ENCODE measurements at regions not wholly inside any gene's neighbourhood (a gene's known extent, or its start where the extent isn't known, plus 50 kb on each side); places are given as distances from the start of the nearest gene placed in this dataset.

- H3K4me1 ChIP-seq (ENCODE audit: control insufficient read depth, insufficient read depth, low read length): no peaks in the 10 kb centered on the region
- TF ChIP-seq MYNN (tag by site-specific recombination; IDR thresholded peaks at IDR 0.05; ENCODE audit: borderline replicate concordance) (no peak), INSM2 (tag by site-specific recombination; IDR thresholded peaks at IDR 0.05) (no peak), ZNF121 (tag by site-specific recombination; IDR thresholded peaks at IDR 0.05) (no peak), ZNF16 (tag by site-specific recombination; IDR thresholded peaks at IDR 0.05; ENCODE audit: low read depth) (no peak), ZNF266 (tag by site-specific recombination; IDR thresholded peaks at IDR 0.05; ENCODE audit: low read depth) (no peak)
- no peaks in the 10 kb centered on the region for H3K9me3 ChIP-seq (ENCODE audit: control insufficient read depth, insufficient read depth, low read depth, low read length)
- no peak overlapping the region for H3K27ac ChIP-seq (ENCODE audit: extremely low read depth, low read depth, low read length)
- H3K4me3 ChIP-seq (ENCODE audit: low read depth, low read length): no peak overlapping the region
- H3K36me3 ChIP-seq (ENCODE audit: control insufficient read depth in 2 of 2, insufficient read depth in 1 of 2, low read length in 2 of 2): no peaks in the 10 kb centered on the region
- ChIA-PET CTCF (interaction anchor here (0.7 kb wide), 1 partner anchor 13 kb away, joined by 3 read pairs; no protein-coding TSS in a partner anchor), POLR2A (no interaction called here)
Observed at GRCh38 chr16:5478036-5478435, 380.4 kb upstream of the EEF2KMT start.

- CTCF ChIA-PET: interaction anchor here (0.7 kb wide), 1 partner anchor 13 kb away, joined by 3 read pairs; no protein-coding TSS in a partner anchor
- H3K4me1 ChIP-seq (ENCODE audit: control insufficient read depth, insufficient read depth, low read length): no peaks in the 10 kb centered on the region
- no peaks in the 10 kb centered on the region for H3K36me3 ChIP-seq (ENCODE audit: control insufficient read depth in 2 of 2, insufficient read depth in 1 of 2, low read length in 2 of 2)
- H3K9me3 ChIP-seq (ENCODE audit: control insufficient read depth, insufficient read depth, low read depth, low read length): no peaks in the 10 kb centered on the region
- POLR2A ChIA-PET: no interaction called here
- no peak overlapping the region for H3K4me3 ChIP-seq (ENCODE audit: low read depth, low read length)
- TF ChIP-seq ZNF169 (tag by site-specific recombination; IDR thresholded peaks at IDR 0.05) (no peak), ZBTB20 (tag by site-specific recombination; IDR thresholded peaks at IDR 0.05) (no peak), ZFP3 (tag by site-specific recombination; IDR thresholded peaks at IDR 0.05; ENCODE audit: low read depth) (no peak), ZNF266 (tag by site-specific recombination; IDR thresholded peaks at IDR 0.05; ENCODE audit: low read depth) (no peak), ZNF37A (tag by site-specific recombination; IDR thresholded peaks at IDR 0.05) (no peak), ZSCAN16 (tag by site-specific recombination; IDR thresholded peaks at IDR 0.05) (no peak), ZNF660 (tag by site-specific recombination; IDR thresholded peaks at IDR 0.05) (no peak), ZNF549 (tag by site-specific recombination; IDR thresholded peaks at IDR 0.05) (no peak), AEBP2 (tag by site-specific recombination; IDR thresholded peaks at IDR 0.05; ENCODE audit: borderline replicate concordance) (no peak), HOXD13 (CRISPR knock-in tag; IDR thresholded peaks at IDR 0.05; ENCODE audit: borderline replicate concordance) (no peak)
- no peak overlapping the region for H3K27ac ChIP-seq (ENCODE audit: extremely low read depth, low read depth, low read length)
Observed at GRCh38 chr16:5477251-5477650, 379.7 kb upstream of the EEF2KMT start.

- no peaks in the 10 kb centered on the region for H3K36me3 ChIP-seq (ENCODE audit: control insufficient read depth in 2 of 2, insufficient read depth in 1 of 2, low read length in 2 of 2)
- ChIA-PET CTCF (no interaction called here), POLR2A (no interaction called here)
- H3K4me1 ChIP-seq (ENCODE audit: control insufficient read depth, insufficient read depth, low read length): no peaks in the 10 kb centered on the region
- H3K9me3 ChIP-seq (ENCODE audit: control insufficient read depth, insufficient read depth, low read depth, low read length): no peaks in the 10 kb centered on the region
- H3K27ac ChIP-seq (ENCODE audit: extremely low read depth, low read depth, low read length): no peak overlapping the region
- H3K4me3 ChIP-seq (ENCODE audit: low read depth, low read length): no peak overlapping the region
- TF ChIP-seq ZNF488 (tag by site-specific recombination; IDR thresholded peaks at IDR 0.05): no peak
- no peak for TF ChIP-seq ZNF664 (tag by site-specific recombination; IDR thresholded peaks at IDR 0.05)
- TF ChIP-seq ZNF174 (tag by site-specific recombination; IDR thresholded peaks at IDR 0.05): no peak
- no peak for TF ChIP-seq ZNF544 (tag by site-specific recombination; IDR thresholded peaks at IDR 0.05)
- TF ChIP-seq ZNF292 (tag by site-specific recombination; IDR thresholded peaks at IDR 0.05; ENCODE audit: borderline replicate concordance, low read depth): no peak
- TF ChIP-seq ZNF398 (tag by site-specific recombination; IDR thresholded peaks at IDR 0.05): no peak
- no peak for TF ChIP-seq ZNF623 (tag by site-specific recombination; IDR thresholded peaks at IDR 0.05)
- no peak for TF ChIP-seq GFI1B (tag by site-specific recombination; IDR thresholded peaks at IDR 0.05)
- TF ChIP-seq HIC1 (tag by site-specific recombination; IDR thresholded peaks at IDR 0.05): no peak
- TF ChIP-seq ZNF302 (tag by site-specific recombination; IDR thresholded peaks at IDR 0.05; ENCODE audit: low read depth): no peak
- no peak for TF ChIP-seq ZNF677 (tag by site-specific recombination; IDR thresholded peaks at IDR 0.05)
- TF ChIP-seq ZBTB48 (tag by site-specific recombination; IDR thresholded peaks at IDR 0.05): no peak
Observed at GRCh38 chr16:5472552-5472951, 375.0 kb upstream of the EEF2KMT start.

Measured in HEK293 (cell line).